Kidney tubule cell (primary cell): ENCODE measurements at regions not wholly inside any gene's neighbourhood (a gene's known extent, or its start where the extent isn't known, plus 50 kb on each side); places are given as distances from the start of the nearest gene placed in this dataset.
A peak's percentile ranks its signal among the peaks of the same experiment; 100 is the strongest.

Experiments used
- DNase-seq: peaks from one replicate; pipeline ENCODE4 v3.0.0-alpha.2; 2018; ENCODE audit warnings: low spot score

DNA sequence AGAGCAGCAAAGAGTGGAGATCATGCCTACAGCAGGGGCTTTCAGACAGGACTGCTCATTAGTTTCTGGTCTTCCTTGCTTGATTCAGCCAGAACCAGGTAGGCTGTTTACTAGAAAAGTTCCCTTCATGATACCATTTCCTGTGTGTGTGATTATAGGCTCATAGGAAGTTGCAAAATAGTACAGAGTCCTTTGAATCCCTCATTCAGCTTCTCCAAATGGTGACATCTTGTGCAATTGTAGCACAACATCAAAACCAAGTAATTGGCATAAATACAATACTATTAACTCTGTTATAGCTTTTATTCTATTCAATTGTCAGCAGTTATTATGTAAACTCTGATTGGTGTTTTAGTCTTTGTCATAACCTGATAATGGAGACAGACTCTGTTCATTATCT lies 347.3 kb upstream of the CDH4 start:
- no peak for DNase-seq

DNA sequence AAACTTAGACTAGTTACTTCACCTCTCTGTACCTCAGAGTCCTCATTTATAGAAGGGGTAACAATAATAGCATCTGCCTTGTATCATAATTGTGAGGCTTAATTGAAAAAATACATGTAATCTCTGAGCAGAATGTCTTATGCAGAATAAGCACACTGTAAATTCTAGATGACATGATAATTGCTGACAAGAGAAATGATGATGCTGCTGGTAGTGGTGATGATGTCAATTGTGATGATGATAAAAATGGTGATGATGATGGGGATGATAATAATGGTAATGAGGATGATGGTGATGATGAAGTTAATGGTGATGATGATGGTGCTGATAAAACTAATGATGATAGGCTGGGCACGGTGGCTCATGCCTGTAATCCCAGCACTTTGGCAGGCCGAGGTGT lies 346.1 kb upstream of the CDH4 start:
- DNase-seq, result no peak

- DNase-seq, result no peak
These were observed 345.5 kb upstream of the CDH4 start for GRCh38 chr20:60906555-60906954.

- no peak for DNase-seq
These were observed 338.8 kb upstream of the CDH4 start for GRCh38 chr20:60913298-60913697.

DNA sequence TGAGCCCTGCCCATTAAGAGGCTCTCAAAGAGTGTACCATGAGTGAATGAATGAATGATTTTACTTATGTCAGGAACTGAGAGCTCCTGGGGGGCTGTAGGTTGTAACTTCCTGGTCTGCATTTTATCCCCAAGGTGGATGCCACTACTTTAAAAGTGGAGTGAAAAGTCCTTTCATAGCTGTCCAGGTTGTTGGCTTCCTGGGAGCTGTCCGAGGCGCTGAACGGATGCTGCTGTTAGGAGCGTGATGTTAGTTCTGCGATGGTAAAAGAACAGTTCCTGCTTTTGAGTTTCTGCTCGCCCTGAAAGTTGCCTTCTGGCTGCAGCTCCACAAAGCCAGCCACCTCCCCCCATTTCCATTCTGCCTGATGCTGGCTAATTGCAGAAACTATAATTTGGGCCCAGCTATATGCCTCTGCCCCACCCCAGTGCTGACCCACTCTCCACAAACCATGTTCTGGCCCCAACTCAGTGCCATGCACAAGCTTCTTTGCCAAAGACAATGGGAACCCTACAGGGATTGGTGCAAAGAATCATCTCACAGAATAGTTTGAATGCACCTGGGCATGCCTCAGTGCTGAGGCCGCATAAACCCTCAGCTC lies 330.9 kb upstream of the CDH4 start:
- DNase-seq, result peak; percentile 42

DNA sequence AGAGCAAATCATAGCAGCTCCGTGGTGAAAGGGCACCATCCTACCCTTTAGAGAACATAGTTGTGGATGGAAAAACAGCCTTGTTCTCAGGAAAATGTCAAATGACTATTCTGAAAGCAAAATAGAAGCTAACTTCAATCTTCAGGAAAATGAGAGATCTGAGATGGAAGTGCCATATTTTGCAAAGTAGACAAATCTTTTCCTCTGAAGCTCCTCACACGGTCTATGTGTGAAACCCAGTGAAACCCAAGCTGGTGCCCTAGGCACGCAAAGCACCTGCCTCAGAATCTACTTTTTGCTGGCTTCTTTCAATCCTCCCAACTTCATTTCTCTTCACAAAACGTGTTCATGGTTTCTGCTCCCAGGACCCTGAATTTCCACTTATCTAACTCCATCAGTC lies 325.2 kb upstream of the CDH4 start:
- no peak for DNase-seq

GRCh38 chr20:60928341-60928740 lies 323.7 kb upstream of the CDH4 start:
- DNase-seq, result no peak

DNA sequence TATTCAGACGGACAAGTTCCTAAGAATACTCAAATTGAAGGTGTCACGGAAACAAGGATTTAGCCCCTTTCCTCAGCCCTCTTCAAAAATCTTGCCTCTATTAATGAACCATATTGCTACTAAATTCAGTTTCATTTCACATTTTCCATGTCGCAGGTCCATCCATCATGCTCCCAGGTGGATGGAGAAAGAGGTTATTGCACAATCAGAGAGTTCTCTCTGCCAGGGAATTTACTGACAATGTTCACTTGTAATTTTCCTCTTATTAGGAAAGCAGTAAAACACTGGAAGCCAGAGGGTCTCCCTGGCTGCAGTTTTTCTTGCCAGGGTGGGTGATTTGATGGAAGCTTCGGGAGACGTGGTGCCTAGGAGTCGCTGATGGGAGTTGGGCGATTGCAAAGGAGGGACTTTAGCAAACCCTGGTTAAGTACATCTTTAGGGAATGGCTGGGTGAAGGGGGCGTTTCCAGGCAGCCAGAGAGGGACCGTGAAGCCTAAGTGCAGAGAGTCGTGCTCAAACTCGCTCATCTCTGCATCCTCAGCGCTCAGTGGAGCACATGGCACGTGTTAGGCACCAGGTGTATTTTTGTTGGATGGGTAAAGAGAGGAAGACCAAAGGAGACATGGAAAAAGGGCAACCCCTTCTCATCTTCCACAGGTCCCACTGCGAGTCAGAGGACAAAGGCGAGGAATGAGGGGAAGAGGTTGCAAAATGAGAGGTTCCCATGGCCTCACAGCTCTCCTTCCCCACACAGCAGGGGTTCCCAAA lies 321.9 kb upstream of the CDH4 start:
- no peak for DNase-seq

DNA sequence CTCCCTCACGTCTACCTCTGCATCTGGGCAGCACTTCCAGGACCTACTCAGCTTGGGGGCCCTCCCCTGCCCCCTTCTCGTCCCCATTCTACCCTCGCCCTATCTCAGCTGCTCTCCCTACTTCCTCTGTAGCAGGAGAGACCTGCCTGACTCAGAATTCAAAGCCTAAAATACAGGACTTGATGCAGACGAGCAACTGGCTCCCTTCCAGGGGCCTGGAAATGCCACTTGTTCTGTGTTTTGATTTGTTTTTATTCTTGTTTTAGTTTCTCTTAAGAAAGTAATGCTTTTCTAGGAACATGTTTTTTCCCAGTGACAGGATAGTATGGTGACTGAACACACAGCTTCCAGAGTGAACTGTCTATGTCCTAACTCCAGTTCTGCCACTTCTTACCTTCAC lies 320.4 kb upstream of the CDH4 start:
- no peak for DNase-seq

DNA sequence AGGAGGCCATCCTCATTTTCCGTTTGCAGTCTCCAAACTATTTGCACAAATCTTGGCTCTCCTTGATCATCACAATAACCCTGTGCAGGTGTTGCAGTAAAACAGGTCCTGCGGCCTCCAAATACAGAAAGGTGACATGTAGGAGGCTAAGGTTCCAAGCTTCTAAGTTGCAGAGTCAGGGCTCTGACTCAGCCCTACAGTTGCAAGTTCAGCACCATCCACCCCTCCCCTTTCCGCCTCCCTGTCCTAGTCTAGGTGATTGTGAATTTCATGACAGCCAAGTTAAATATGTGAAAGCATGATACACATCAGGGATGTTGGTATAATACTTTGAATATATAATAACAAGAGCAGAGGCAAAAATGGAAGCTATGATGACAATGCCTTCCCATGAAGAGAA lies 317.3 kb upstream of the CDH4 start:
- DNase-seq, result no peak

DNA sequence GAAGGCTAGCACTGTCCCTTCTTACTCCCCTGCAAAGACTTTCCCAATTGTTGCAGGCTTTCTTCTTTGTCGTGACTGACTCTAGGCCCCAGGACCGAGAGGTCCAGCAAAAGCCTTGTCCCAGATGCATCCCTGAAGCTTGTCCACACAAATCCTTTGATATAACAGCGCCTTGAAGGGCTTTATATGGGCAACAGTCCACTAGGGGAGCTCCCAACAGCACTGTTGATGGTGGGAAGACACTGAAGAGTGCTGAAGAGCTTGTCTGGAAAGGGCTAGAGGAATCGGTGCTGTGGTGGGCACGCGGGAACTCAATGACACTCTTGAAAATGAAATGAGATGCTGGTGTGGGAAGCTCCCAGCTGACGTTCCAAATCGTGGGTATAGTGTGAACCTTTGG lies 316.1 kb upstream of the CDH4 start:
- no peak for DNase-seq

DNA sequence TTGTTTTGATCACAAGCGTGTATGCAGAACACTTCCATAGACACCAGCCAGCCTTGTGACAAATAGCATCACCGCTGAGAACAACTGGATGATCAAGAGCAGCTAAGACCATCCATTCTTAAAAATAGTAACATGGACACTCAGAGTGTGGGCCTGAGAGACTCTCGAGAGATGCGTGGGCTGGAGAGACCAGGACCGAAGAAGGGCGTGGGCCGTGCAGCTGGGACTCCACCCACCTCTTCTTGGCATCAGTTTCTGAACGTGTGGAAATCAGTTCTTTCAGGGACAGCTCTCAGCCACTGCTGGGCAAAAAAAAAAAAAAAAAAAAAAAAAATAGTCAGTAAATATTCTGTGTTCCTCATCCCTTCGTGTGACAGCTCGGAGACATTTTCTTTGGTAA lies 314.5 kb upstream of the CDH4 start:
- DNase-seq, result no peak

DNA sequence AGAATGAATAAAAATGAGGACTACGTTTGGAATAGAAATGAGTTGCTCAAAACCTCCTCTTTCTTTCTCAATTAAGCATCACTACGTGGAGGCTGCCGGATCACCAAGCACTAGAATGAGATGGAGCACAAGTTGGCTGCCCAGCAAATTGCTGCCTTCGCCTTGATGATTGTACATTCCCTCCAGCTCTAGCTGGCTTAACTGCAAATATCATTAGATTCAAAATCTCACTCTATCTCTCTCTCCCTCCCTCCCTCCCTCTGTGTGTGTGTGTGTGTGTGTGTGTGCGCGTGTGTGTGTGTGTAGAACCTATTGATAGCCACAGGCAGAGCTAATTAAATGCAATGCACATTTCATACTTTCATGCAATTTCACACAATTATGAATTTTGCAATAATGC lies 310.7 kb upstream of the CDH4 start:
- no peak for DNase-seq

DNA sequence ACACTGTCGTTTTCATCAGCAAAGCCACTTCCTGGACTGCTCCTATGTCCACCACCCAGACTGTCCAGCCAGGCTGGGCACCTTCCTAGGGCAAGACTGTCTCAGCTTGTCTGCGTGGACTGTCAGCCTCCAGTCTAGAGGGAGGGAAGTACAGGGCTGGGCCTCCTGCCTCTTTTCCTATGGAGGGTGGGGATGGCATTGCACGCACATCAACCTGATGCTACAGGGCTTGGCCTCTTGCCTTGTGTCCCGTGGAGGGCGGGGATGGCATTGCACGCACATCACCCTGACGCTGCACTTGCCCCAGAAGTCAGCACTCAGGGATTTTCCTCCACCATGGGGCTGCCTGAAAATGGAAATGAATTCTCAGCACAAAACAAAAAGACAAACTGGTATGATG lies 304.2 kb upstream of the CDH4 start:
- DNase-seq, result no peak

- no peak for DNase-seq
These were observed 303.8 kb upstream of the CDH4 start for GRCh38 chr20:60948224-60948623.

GRCh38 chr20:60950561-60950960 lies 301.5 kb upstream of the CDH4 start:
- no peak for DNase-seq

DNA sequence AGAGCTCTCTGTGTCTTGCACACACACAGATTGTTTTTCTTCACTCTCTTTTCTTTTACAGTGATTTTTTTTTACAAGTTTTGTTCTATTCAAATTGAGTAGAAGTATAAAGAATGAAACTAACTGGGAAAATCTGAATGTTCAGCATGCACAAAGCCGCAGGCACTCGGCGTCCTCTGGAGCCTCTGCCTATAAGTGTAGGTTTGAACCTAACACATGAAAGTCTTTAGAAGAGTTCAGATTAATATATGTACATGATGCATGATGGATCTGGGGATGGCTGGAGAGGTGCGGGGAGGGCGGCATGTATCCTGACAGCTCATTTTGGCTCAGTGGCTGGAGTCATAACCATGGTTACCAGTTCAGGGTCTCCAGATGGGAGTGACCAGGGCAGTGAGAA lies 301.1 kb upstream of the CDH4 start:
- DNase-seq, result no peak

GRCh38 chr20:60952861-60953260 lies 299.2 kb upstream of the CDH4 start:
- DNase-seq, result no peak

DNA sequence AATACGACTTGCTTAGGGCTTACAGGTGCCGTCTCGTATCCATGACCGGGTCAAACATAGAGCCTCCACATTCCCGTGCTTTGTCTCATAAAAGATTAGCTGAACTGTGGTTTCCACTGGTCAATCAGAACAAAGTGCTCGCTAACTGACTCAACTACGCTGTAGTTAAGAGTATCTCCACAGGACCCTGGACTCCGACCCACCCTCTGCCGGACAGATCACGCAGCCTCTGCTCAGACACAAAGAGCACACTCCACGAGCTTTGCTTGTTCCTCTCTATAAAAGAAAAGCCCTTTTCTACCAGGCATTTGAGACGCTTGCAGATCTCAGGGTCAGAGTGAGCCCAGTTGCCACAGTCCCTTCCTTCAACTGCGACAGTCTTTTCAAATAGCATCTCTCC lies 298.7 kb upstream of the CDH4 start:
- DNase-seq, result no peak

DNA sequence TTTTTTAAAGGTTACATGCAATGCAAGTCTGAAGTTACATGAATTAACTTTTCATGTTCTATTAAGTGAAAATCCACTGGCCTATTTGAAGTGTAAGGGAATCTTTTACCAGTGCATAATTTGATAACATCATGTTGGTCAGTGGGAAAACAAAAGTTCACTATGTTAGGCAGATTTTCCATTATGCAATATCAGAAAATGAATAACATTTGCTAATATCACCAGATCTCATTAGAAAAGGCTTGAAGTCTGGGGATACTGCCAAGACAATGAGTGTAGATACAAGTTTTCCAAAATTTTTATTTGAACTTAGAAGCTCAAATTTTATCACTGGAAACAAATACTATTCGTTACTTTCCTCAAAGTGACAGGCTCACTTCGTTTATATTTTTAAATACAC lies 296.4 kb upstream of the CDH4 start:
- DNase-seq, result no peak

DNA sequence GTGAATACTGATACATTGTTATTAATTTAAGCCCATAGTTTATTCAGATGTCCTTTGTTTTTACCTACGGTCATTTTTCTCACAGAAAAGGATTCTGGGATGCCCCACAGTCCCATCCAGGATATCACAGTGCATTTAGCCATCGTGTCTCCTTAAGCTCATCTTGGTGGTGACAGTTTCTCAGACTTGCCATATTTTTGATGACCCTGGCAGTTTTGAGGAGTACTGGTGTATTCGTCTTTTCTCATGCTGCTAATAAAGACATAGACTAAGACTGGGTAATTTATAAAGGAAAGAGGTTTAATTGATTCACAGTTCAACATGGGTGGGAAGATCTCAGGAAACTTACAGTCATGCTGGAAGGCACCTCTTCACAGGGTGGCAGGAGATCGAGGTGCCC lies 295.9 kb upstream of the CDH4 start:
- no peak for DNase-seq

DNA sequence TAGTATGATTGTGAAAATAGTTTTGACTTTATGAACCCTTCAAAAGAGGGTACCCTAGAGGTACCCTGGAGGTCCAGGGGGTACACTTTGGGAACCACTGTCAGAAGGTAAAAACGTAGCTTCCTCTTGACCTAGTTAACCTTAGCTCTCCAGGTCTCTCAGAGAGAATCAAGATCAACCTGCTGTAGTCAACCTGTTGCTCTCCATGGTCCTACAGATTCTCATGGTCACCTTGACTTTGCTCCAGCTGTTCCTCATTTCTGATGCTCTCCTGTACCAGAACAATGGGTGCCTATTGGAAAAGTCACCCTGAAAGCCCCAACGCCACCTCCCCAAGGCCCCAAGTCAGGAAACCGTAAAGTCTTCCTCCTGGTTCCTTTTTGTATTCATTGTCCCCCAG lies 294.4 kb upstream of the CDH4 start:
- DNase-seq, result no peak

DNA sequence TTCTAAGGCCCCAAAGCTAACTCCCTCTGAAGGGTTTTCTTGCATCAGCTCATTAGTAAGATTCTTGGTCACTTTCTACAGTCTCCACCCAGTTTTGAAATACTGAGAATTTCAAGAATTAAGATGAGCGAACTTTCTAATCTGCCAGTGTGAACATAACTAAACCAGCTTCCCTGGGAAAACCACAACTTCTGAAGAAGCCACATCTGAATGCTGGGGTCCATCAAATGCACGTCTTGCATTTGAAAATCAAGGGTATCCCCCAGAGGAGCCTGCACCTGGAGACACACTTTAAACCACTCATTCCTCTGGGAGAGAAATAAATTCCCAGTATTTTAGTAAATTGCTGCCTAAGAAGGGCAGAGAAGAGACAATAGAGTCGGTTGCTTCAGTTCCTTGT lies 292.1 kb upstream of the CDH4 start:
- DNase-seq, result no peak

DNA sequence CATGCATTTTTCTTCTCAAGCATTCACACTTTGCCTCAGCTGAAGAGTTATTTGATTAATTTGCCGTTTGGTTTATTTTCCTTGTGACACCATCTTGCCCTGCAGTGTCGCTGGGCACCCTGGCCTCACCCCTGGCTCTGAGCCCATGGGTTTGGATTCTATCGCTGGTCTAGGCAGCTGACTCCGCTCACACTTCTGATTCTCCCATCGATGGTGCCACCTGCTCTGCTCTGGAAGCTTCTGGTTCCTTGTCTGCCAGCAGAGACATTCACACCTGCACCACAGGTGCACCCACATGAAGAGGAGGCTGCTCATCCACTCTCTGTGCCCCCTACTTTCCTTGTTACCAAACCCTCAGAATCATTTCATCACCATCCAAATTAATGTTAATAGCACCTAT lies 291.6 kb upstream of the CDH4 start:
- no peak for DNase-seq
